ENCODE measurements at regions not wholly inside any gene's neighbourhood (a gene's known extent, or its start where the extent isn't known, plus 50 kb on each side); places are given as distances from the start of the nearest gene placed in this dataset.

GRCh38 chr9:4926239-4926638, 58.8 kb upstream of the JAK2 start:
- TF ChIP-seq, protein P1, sequence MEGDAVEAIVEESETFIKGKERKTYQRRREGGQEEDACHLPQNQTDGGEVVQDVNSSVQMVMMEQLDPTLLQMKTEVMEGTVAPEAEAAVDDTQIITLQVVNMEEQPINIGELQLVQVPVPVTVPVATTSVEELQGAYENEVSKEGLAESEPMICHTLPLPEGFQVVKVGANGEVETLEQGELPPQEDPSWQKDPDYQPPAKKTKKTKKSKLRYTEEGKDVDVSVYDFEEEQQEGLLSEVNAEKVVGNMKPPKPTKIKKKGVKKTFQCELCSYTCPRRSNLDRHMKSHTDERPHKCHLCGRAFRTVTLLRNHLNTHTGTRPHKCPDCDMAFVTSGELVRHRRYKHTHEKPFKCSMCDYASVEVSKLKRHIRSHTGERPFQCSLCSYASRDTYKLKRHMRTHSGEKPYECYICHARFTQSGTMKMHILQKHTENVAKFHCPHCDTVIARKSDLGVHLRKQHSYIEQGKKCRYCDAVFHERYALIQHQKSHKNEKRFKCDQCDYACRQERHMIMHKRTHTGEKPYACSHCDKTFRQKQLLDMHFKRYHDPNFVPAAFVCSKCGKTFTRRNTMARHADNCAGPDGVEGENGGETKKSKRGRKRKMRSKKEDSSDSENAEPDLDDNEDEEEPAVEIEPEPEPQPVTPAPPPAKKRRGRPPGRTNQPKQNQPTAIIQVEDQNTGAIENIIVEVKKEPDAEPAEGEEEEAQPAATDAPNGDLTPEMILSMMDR (IDR thresholded peaks at IDR 0.05), result no peak
- no peak for TF ChIP-seq POLR2A (IDR thresholded peaks at IDR 0.05)
